ENCODE measurements at regions not wholly inside any gene's neighbourhood (a gene's known extent, or its start where the extent isn't known, plus 50 kb on each side); places are given as distances from the start of the nearest gene placed in this dataset.

DNA sequence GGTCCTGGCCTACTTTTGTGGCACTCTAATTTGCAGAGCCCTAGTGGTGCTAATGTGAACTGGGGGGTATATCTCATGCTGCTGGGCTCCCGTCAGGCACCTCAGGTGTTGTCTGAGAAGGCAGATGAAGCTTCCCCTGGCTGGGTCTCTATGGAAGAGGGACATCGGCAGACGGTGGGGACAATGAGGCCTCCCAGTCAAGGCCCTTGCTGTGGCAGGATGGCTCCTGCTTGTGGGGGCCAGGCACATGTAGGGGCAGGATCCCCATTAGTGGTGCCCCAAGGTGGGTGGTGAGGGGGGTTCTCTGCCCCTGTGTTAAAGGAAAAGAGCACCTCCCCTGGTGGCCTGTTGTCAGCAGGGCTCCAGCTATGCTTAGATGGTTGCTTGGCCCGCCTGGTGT, 192.8 kb upstream of the S1PR3 start:
- DNase-seq = no peak

DNA sequence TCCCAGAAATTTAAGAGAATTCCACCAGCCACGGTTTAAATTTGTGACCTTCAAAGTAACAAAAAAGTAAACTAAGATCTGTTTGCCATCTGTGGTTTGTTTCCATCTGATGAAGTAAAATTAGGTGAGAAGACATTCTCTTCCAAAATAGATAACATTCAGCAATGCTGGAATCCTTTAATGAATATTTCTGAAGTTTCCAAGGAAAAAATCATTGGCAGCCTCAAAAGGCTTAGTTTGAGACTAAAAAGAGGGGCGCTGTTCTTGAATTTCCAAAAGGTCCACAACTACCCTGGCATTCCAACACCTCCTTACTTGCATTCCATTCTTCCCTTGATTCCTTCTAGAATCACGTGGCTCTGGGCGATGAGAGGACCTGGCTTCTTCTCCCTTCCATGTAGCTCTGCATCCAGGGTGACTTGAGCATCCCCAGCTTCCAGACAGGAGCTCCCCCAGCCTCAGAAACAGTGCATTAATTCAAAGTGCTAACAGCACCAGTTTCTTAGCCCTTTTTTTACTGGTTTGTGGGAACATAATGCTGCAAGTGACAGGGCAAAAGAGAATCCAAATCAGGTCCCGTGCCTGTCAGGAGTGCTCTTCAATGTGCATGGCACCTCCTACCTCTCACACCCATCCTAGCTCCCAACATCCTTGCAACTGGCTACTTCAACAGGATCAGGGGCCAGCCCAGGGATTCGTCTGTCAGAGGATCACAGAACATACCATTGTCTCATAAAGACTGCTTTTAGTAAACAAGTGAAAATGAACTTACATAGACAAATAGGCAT, 191.5 kb upstream of the S1PR3 start:
- no peak for DNase-seq

DNA sequence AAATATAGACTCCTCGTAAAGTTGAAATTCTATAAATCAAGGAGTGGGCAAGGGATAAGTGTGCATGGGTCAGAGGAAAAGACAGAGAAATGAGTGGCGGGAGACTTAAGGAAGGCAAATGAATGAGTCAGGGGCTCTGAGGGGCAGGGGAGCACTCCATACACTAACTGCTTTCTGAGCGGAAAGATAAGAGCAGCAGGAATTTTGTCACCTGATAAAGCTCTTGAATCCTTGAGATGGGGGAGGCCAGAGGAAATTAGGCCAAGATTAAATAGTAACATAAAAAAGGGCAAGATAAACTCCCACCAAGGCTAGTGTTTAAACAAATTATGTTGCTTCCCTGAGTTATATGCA, 191.0 kb upstream of the S1PR3 start:
- no peak for DNase-seq

- no peak for DNase-seq
Observed at GRCh38 chr9:88801214-88801796, 190.0 kb upstream of the S1PR3 start.

DNA sequence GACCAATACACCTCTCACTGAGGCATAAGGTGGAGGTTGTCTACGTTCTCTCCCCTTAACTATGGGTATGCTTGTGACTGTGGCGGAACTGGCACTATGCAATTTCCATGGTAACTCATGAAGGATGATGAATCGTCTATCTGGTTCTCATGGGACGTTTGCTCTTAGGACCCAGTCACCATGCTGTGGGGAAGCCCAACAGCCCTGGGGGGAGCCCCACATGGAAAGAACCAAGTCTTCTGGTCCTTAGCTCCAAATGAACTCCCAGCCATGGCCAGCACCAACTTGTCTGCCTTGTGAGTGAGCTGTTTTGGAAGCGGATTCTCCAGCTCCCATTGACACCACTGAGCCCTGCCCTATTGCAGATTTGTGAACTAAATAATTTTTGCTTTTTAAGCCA, 188.7 kb upstream of the S1PR3 start:
- DNase-seq = no peak

DNA sequence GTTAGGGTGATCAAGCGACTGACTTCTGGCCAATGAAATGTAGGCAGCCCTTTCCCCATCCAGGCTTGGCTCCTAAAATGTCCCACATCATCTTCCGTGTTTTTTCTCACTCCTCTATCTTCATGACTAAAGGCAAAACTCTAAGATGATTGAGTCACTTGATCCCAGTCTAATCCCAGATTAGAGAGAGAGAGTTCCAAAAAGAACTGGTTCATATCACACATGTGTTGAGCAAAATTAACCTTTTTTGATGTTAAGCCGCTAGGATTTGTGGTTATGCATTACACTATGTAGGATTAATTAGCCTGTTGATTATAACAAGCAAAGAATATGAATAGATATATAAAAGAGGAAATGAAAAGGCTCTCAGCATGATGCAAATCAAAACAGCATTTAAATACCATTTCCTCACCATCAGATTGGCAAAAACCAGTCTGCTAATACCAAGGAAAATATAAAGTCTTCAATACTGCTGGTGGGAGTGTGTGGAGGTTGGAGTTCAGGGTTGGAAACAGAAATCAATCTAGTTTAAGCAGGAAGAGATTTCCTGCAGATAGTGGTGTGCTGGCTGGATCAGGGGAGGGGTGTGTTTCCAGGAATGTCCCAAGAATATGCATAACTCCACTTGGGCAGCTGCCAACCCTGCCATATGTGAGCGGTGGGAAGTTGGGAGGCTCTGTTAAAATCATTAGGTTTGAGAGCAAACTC, 187.6 kb upstream of the S1PR3 start:
- DNase-seq = no peak

GRCh38 chr9:88804254-88804596, 187.0 kb upstream of the S1PR3 start:
- no peak for DNase-seq

DNA sequence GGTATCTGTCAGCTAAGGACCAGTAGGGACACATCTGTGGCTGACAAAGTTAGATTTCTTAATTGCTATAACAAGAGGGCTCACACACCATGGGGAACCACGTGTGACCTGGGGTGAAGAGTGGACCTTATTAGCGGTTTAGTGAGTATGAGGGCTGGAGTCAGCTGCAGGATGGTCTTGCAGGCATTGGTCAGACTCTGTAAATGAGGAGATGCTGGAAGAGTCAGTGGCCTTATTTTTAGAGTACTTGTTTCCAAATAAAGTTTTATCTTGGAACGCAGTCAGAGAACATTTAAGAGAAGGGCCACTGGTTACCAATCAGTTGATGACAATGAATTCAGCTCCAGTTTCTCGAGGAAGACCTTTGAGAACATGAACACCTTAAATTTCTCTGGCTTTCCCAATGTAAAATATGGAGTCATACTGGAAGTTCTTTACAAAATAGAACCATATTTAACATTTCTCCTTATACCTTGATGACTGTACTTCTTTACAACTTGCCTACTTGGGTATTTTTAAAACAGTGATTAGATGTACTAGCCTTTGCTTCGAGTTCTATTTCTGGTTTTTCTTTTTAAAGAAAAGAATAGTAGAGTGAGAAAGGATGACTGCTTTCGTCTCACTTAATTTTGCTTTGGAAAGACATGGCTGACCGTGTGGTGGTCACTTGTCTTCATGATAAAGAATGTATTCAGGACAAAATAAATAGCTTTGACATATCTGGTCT, 185.9 kb upstream of the S1PR3 start:
- no peak for DNase-seq

GRCh38 chr9:88807426-88807825, 183.8 kb upstream of the S1PR3 start:
- no peak for DNase-seq

DNA sequence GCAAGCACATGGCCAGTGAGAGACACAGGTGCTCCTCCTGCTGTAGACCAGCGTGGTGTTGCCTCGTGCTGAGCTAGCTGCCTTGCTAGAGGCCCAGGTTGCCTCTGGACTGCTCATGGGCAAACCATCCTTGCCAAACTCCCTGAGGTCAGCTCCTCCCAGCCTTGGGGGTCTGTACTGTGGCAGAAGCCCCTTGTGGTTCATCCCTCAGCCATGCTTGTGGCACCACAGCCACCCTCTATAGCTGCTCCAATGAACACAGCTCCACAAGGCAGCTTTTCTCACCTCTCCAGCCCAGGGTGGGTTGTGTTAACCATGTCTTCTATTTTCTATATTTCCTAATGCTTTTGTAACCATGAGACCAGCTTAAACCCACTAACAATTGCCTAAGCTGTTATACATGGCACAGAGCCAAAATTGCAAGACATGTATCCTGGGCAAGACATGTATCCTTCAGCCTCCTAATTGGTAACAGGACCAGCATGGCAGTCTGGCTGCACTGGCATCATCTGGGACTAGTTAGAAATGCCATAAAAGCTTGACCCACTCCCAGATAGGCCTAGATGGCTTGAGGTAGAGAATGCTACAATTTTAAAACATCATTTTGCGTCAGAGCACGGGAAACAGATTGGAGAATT, 183.1 kb upstream of the S1PR3 start:
- DNase-seq = peak; percentile 45

DNA sequence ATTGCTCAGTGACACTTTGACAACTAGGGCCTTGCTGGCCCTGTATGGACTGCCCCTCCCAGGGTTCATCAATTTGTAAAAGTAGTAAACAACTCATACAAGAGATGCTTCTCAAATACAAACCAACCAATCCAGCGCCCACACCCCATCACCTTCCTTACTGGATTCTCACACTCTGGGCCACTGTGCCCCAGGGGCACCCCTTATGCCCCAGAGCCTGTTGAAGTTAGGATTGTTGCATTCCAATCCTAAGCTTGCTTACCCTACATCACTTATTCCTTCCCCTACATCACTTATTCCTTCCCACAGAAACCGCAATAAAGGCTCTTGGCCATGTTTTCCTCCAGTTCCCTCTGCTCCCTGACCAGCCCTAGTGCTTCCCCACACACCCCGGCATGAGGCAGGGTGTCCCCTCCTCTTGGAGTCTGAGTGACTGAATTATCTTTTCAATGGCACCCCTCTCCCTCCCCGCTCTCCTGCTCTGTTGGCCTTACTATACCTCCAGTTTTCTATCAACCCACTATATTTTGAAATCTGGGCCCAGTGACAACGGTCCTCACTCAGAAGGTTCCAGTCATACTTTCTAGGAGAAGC, 182.4 kb upstream of the S1PR3 start:
- no peak for DNase-seq

- DNase-seq = no peak
Observed at GRCh38 chr9:88809355-88810161, 181.7 kb upstream of the S1PR3 start.

DNA sequence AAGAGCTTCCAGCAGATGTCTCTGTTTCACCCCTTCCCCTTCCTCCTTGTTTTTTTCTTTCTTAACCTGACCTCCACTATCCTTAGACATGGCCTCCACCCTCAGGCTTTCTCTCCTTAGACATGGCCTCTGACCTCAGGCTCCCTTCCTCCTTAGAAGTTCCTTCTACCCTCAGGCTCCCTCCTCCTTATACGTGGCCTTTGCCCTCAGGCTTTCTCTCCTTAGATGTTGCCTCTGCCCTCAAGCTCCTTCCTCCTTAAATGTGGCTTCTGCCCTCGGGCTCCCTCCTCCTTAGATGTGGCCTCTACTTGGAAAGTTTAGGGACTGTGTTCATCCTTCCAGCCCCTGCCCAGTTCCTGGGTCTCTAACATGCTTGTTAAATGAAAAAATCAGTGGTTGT, 180.4 kb upstream of the S1PR3 start:
- no peak for DNase-seq

DNA sequence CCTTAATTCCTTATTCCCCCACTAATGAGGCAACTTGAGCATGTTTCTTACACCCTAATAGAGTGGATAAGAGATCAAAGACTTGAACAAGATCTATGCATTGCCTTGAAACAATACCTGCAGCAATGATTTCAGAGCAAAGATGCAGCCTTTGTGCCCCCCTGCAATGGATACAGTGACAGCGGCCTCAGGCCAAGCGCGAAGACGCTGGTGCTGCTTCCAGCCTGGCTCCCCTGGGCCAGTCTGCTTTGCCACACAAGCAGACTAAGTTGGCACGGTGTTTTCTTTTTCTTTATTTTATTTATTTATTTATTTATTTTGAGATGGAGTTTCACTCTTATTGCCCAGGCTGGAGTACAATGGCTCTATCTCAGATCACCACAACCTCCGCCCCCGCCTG, 179.8 kb upstream of the S1PR3 start:
- DNase-seq = no peak

- DNase-seq = no peak
Observed at GRCh38 chr9:88812938-88813637, 178.2 kb upstream of the S1PR3 start.

GRCh38 chr9:88813638-88814209, 177.5 kb upstream of the S1PR3 start:
- no peak for DNase-seq

DNA sequence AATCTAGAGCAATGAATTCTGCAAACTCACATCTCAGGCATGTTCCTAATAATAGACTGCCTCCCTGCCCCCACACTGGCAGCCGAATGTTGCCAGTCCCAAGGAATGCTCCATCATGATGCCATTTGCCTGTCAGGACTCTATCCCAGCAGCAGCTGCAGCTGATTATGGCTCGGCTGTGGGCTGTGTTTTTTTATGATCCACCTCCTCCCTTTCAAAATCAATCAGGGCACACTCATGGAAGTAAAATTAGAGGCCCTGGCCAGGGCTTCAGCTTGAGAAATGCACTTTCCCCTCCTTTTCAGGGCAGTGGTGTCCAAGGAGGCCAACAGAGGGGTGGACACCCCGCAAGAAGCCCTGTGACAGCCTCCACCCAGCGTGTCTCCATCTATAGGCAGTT, 176.7 kb upstream of the S1PR3 start:
- DNase-seq = peak; percentile 91

GRCh38 chr9:88816141-88816540, 175.1 kb upstream of the S1PR3 start:
- peak; percentile 89 for DNase-seq

DNA sequence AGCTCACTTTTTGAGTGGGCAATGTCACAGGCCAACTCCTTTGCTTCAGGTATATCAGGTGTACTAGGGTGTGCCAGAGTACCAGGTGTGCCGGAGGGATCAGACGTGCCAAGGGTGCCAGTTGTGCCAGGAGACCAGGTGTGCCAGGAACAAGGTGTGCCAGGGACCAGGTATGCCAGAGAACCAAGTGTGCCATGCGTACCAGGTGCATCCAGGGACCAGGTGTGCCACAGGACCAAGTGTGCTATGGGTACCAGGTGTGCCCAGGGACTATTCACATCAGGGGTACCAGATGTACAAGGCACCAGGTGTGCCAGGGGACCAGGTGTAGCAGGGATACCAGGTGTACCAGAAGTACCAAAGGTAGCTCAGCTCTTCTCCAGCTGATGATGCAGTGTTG, 174.7 kb upstream of the S1PR3 start:
- DNase-seq = no peak

GRCh38 chr9:88817628-88818027, 173.6 kb upstream of the S1PR3 start:
- DNase-seq = peak; percentile 39
